Activated naive CD8-positive, alpha-beta T cell treated with anti-CD3 and anti-CD28 coated beads, Interleukin-2, amount 50 U/mL, for 24 hours (primary cell): ENCODE measurements at regions not wholly inside any gene's neighbourhood (a gene's known extent, or its start where the extent isn't known, plus 50 kb on each side); places are given as distances from the start of the nearest gene placed in this dataset.
"Not testable (repeated sequence)": the region's sequence is repeated elsewhere in the genome, so short reads cannot be mapped to it uniquely, and the experiment has no call there.

Experiments used
- ATAC-seq: fragments of 150-1000 bp; cut with Tn5 transposase; one replicate; pipeline ENCODE4 v1.10.0; 2021
- DNase-seq: peaks from one replicate; pipeline ENCODE4 v3.0.0; 2021
- H3K27ac Mint-ChIP-seq: one replicate; pipeline ENCODE4 v1.8.0; 2021; ENCODE audit warnings: mild to moderate bottlenecking, mixed read lengths
- H3K27me3 Mint-ChIP-seq: one replicate; pipeline ENCODE4 v1.8.0; 2021; ENCODE audit warnings: mixed read lengths
- H3K36me3 Mint-ChIP-seq: one replicate; pipeline ENCODE4 v1.8.0; 2021; ENCODE audit warnings: low read depth, mixed read lengths
- H3K4me1 Mint-ChIP-seq: one replicate; pipeline ENCODE4 v1.8.0; 2021; ENCODE audit warnings: mixed read lengths
- H3K4me3 Mint-ChIP-seq: one replicate; pipeline ENCODE4 v1.8.0; 2021; ENCODE audit warnings: mild to moderate bottlenecking, moderate library complexity, mixed read lengths
- H3K9me3 Mint-ChIP-seq: one replicate; pipeline ENCODE4 v1.8.0; 2021; ENCODE audit warnings: mixed read lengths

- Mint-ChIP-seq H3K4me3 (no peak overlapping the region), H3K4me1 (no peaks in the 10 kb centered on the region), H3K27ac (no peak overlapping the region), H3K36me3 (no peaks in the 10 kb centered on the region), H3K9me3 (peaks cover 10% of the 10 kb centered on the region), H3K27me3 (peaks cover 2% of the 10 kb centered on the region)
- ATAC-seq (no peak), DNase-seq (no peak)
Observed at GRCh38 chr1:228882041-228882770, 146.9 kb downstream of the RHOU start.

GRCh38 chr1:228882771-228883450 is 147.6 kb downstream of the RHOU start:
- H3K36me3 Mint-ChIP-seq = no peaks in the 10 kb centered on the region

GRCh38 chr1:228883535-228883934 is 148.3 kb downstream of the RHOU start:
- no peaks in the 10 kb centered on the region for H3K4me1 Mint-ChIP-seq

More at GRCh38 chr1:228882771-228883450, 147.6 kb downstream of the RHOU start:
- peaks cover 2% of the 10 kb centered on the region for H3K27me3 Mint-ChIP-seq
- no peak overlapping the region for H3K27ac Mint-ChIP-seq
- no peak overlapping the region for H3K4me3 Mint-ChIP-seq
- H3K4me1 Mint-ChIP-seq = no peaks in the 10 kb centered on the region
- no peak for DNase-seq
- no peak for ATAC-seq
- peaks cover 10% of the 10 kb centered on the region for H3K9me3 Mint-ChIP-seq

GRCh38 chr1:228884196-228884595 is 148.9 kb downstream of the RHOU start:
- Mint-ChIP-seq H3K4me1 (peaks cover under 1% of the 10 kb centered on the region), H3K9me3 (peaks cover 6% of the 10 kb centered on the region), H3K36me3 (no peaks in the 10 kb centered on the region), H3K27me3 (peaks cover under 1% of the 10 kb centered on the region), H3K27ac (no peak overlapping the region), H3K4me3 (no peak overlapping the region)
- DNase-seq (no peak), ATAC-seq (no peak)

More at GRCh38 chr1:228883535-228883934, 148.3 kb downstream of the RHOU start:
- peaks cover 10% of the 10 kb centered on the region for H3K9me3 Mint-ChIP-seq
- no peak for DNase-seq
- H3K27ac Mint-ChIP-seq = no peak overlapping the region
- no peaks in the 10 kb centered on the region for H3K36me3 Mint-ChIP-seq
- H3K27me3 Mint-ChIP-seq = peaks cover 2% of the 10 kb centered on the region
- H3K4me3 Mint-ChIP-seq = no peak overlapping the region
- no peak for ATAC-seq

GRCh38 chr1:228884615-228885566 is 149.6 kb downstream of the RHOU start:
- DNase-seq (no peak), ATAC-seq (no peak)
- H3K4me1 Mint-ChIP-seq = peaks cover 7% of the 10 kb centered on the region
- no peaks in the 10 kb centered on the region for H3K36me3 Mint-ChIP-seq
- H3K27me3 Mint-ChIP-seq = no peaks in the 10 kb centered on the region
- no peak overlapping the region for H3K27ac Mint-ChIP-seq
- no peak overlapping the region for H3K4me3 Mint-ChIP-seq
- H3K9me3 Mint-ChIP-seq = peaks cover 4% of the 10 kb centered on the region

GRCh38 chr1:228885845-228886244 is 150.6 kb downstream of the RHOU start:
- Mint-ChIP-seq H3K36me3 (no peaks in the 10 kb centered on the region), H3K9me3 (peaks cover 4% of the 10 kb centered on the region), H3K27ac (no peak overlapping the region), H3K4me3 (no peak overlapping the region), H3K4me1 (peaks cover 16% of the 10 kb centered on the region), H3K27me3 (no peaks in the 10 kb centered on the region)
- no peak for DNase-seq
- no peak for ATAC-seq

DNA sequence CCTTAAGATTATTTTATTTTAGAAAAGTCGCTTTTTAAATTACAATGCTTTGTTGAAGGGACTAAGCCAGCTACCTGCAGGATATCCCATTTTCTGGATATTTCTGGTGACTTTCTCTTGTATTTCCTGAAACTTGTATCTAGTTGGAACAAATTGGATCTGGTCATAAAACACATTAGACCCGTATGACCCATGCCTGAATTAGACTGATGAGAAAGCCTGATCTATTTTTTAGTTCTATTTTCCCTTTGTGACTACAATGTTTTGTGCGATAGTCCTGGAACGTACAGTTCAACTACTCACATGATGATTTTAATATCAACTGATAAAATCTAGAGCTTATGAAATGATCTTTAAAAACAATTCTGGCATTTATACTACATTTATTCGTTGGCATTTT is 151.8 kb downstream of the RHOU start:
- DNase-seq (no peak), ATAC-seq (no peak)
- Mint-ChIP-seq H3K9me3 (peaks cover 4% of the 10 kb centered on the region), H3K4me1 (peaks cover 20% of the 10 kb centered on the region), H3K36me3 (no peaks in the 10 kb centered on the region), H3K27ac (no peak overlapping the region), H3K27me3 (no peaks in the 10 kb centered on the region), H3K4me3 (no peak overlapping the region)

- Mint-ChIP-seq H3K4me3 (no peak overlapping the region), H3K27ac (no peak overlapping the region), H3K36me3 (no peaks in the 10 kb centered on the region), H3K4me1 (peaks cover 20% of the 10 kb centered on the region), H3K9me3 (peaks cover 4% of the 10 kb centered on the region), H3K27me3 (no peaks in the 10 kb centered on the region)
- DNase-seq (no peak), ATAC-seq (no peak)
Observed at GRCh38 chr1:228887960-228888359, 152.7 kb downstream of the RHOU start.

DNA sequence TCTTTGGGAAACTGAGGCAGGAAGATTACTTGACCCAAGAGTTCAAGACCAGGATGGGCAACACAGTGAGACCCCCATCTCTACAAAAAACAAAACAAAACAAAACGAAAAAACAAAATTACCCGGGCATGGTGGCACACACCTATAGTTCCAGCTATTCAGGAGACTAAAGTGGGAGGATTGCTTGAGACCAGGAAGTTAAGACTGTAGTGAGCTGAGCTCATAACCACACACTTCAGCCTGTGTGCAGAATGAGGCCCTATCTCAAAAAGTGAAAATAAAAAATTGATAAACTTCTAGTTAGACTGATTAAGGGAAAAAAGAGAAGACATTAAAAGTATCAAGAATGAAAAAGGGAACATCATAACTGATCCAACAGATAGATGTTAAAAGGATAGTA is 154.0 kb downstream of the RHOU start:
- H3K27me3 Mint-ChIP-seq = no peaks in the 10 kb centered on the region
- no peak overlapping the region for H3K4me3 Mint-ChIP-seq
- no peaks in the 10 kb centered on the region for H3K9me3 Mint-ChIP-seq
- DNase-seq = no peak
- H3K36me3 Mint-ChIP-seq = no peaks in the 10 kb centered on the region
- H3K27ac Mint-ChIP-seq = no peak overlapping the region
- no peak for ATAC-seq
- peaks cover 20% of the 10 kb centered on the region for H3K4me1 Mint-ChIP-seq

GRCh38 chr1:228891272-228892034 is 156.2 kb downstream of the RHOU start:
- Mint-ChIP-seq H3K27ac (no peak overlapping the region), H3K36me3 (no peaks in the 10 kb centered on the region), H3K4me1 (peaks cover 20% of the 10 kb centered on the region), H3K4me3 (no peak overlapping the region), H3K27me3 (no peaks in the 10 kb centered on the region), H3K9me3 (no peaks in the 10 kb centered on the region)
- ATAC-seq (no peak), DNase-seq (no peak)

DNA sequence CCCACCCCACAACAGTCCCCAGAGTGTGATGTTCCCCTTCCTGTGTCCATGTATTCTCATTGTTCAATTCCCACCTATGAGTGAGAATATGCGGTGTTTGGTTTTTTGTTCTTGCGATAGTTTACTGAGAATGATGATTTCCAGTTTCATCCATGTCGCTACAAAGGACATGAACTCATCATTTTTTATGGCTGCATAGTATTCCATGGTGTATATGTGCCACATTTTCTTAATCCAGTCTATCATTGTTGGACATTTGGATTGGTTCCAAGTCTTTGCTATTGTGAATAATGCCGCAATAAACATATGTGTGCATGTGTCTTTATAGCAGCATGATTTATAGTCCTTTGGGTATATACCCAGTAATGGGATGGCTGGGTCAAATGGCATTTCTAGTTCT is 156.9 kb downstream of the RHOU start:
- not testable (repeated sequence) for ATAC-seq, H3K27me3 Mint-ChIP-seq

GRCh38 chr1:228894442-228894989 is 159.2 kb downstream of the RHOU start:
- DNase-seq (no peak), ATAC-seq (no peak)
- H3K27ac Mint-ChIP-seq = no peak overlapping the region
- H3K36me3 Mint-ChIP-seq = no peaks in the 10 kb centered on the region
- no peak overlapping the region for H3K4me3 Mint-ChIP-seq
- no peaks in the 10 kb centered on the region for H3K9me3 Mint-ChIP-seq
- peaks cover 15% of the 10 kb centered on the region for H3K4me1 Mint-ChIP-seq
- no peaks in the 10 kb centered on the region for H3K27me3 Mint-ChIP-seq

More for the DNA sequence above, 156.9 kb downstream of the RHOU start:
- H3K4me3 Mint-ChIP-seq, H3K36me3 Mint-ChIP-seq, H3K27ac Mint-ChIP-seq, DNase-seq, H3K9me3 Mint-ChIP-seq: not testable (repeated sequence)
- peaks cover 20% of the 10 kb centered on the region for H3K4me1 Mint-ChIP-seq

DNA sequence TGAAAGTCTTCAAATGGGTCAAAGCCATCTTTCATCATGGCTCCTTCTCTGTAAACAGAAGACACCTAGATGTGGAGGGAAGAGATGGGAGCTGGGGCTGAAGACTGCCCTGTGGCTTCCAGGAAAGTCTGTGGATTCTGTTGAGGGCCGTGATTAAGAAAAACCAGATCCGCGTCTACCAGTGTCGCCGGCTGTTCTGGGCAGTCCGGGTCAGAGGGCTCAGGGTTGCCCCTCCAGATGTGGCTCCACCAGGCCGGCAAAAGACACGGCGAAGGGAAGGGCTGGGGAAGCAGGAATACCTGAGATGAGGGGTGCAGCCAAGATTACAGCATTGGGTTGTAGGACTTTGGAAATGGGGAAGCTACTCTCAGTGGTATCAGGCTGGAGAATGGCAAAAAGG is 162.6 kb downstream of the RHOU start:
- no peak for DNase-seq
- Mint-ChIP-seq H3K27ac (no peak overlapping the region), H3K9me3 (no peaks in the 10 kb centered on the region), H3K4me1 (no peaks in the 10 kb centered on the region), H3K27me3 (no peaks in the 10 kb centered on the region), H3K36me3 (no peaks in the 10 kb centered on the region), H3K4me3 (no peak overlapping the region)
- no peak for ATAC-seq

DNA sequence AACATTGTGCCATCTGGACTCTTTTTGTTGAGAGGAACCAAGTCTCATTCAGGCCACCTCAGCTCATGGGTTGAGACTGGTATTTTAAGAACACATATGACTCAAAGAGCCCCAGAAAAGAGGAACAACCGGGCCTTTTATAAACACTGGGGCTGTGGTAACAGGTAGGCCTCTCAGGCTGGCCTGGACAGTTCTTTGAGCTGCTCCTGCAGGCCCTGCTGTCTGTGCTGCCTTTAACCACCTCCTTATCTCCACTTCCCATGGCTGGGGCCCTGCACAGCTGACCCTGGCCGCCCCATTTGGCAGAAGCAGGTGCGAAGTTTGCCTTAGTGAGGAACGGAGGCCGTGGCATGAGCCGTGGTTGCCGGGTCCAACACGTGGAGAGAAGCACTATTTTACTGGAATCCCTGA is 163.3 kb downstream of the RHOU start:
- Mint-ChIP-seq H3K27ac (no peak overlapping the region), H3K4me3 (no peak overlapping the region), H3K27me3 (no peaks in the 10 kb centered on the region), H3K9me3 (no peaks in the 10 kb centered on the region), H3K4me1 (no peaks in the 10 kb centered on the region), H3K36me3 (no peaks in the 10 kb centered on the region)
- DNase-seq (no peak), ATAC-seq (no peak)
